ENCODE measurements at regions not wholly inside any gene's neighbourhood (a gene's known extent, or its start where the extent isn't known, plus 50 kb on each side); places are given as distances from the start of the nearest gene placed in this dataset.
"Not testable (repeated sequence)": the region's sequence is repeated elsewhere in the genome, so short reads cannot be mapped to it uniquely, and the experiment has no call there.

GRCh38 chr1:46878173-46878782 lies 63.0 kb downstream of the CYP4A11 start:
- peak; percentile 85 for FAIRE-seq
- not testable (repeated sequence) for DNase-seq (ENCODE audit: insufficient read length)

DNA sequence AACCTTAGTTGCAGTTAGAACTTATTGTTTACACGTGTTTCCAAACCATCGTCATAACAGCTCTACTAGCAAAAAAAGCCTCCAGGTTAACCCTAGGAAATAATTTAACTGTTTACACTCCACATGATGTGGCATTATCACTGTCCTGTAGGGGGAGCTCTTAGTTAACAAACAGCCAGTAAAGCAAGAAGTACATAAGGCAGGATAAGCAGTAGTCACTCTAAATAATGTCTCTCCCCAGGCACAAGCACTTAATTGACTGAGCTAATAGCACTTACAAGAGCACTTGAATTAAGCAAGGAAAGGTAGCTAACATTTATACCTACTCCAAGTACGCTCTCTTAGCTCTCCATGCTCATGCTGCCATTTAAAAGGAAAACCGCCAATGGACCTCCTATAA lies 65.2 kb downstream of the CYP4A11 start:
- peak; percentile 68 for FAIRE-seq
- DNase-seq (ENCODE audit: insufficient read length) = not testable (repeated sequence)
